Fibroblast of lung (primary cell): ENCODE measurements at regions not wholly inside any gene's neighbourhood (a gene's known extent, or its start where the extent isn't known, plus 50 kb on each side); places are given as distances from the start of the nearest gene placed in this dataset.
"Not testable (repeated sequence)": the region's sequence is repeated elsewhere in the genome, so short reads cannot be mapped to it uniquely, and the experiment has no call there.

Experiments used
- DNase-seq, 2 donors: peaks; one replicate each; pipeline versions ENCODE4 v3.0.0 to v3.0.0-alpha.2; 2010; ENCODE audit warnings: low read depth in 2 of 2
- H2AFZ ChIP-seq: 2 replicates; pipeline ENCODE4 v1.5.1; 2012; ENCODE audit warnings: low read length, control low read depth, inconsistent platforms
- H3K27ac ChIP-seq: 2 replicates; pipeline ENCODE4 v1.5.1; 2011; ENCODE audit warnings: low read length, control low read depth; ENCODE audit not compliant: insufficient read depth
- H3K27me3 ChIP-seq: 2 replicates; pipeline ENCODE4 v1.5.1; 2011; ENCODE audit warnings: mild to moderate bottlenecking, low read length; ENCODE audit not compliant: control insufficient read depth, insufficient read depth
- H3K36me3 ChIP-seq: 2 replicates; pipeline ENCODE4 v1.5.1; 2011; ENCODE audit warnings: low read length; ENCODE audit not compliant: control insufficient read depth, insufficient read depth
- H3K4me1 ChIP-seq: 2 replicates; pipeline ENCODE4 v1.5.1; 2011; ENCODE audit warnings: low read length; ENCODE audit not compliant: control insufficient read depth, insufficient read depth; ENCODE audit errors: extremely low read depth
- H3K4me2 ChIP-seq: 2 replicates; pipeline ENCODE4 v1.5.1; 2011; ENCODE audit warnings: low read length, control low read depth; ENCODE audit not compliant: insufficient read depth; ENCODE audit errors: extremely low read depth
- H3K4me3 ChIP-seq, 4 experiments: fragments of 200-600 bp in 1 of 4; sonication (generic) in 1 of 4; replicated peaks in 1 of 4; 2 replicates each; pipeline ENCODE4 v1.5.1; 2011 to 2016; ENCODE audit warnings: low read length in 4 of 4, low read depth in 3 of 4, mild to moderate bottlenecking in 3 of 4, control low read depth in 2 of 4, inconsistent platforms in 1 of 4, mixed read lengths in 1 of 4; ENCODE audit not compliant: insufficient read depth in 1 of 4; ENCODE audit errors: control extremely low read depth in 1 of 4
- H3K79me2 ChIP-seq: 2 replicates; pipeline ENCODE4 v1.5.1; 2012; ENCODE audit warnings: mild to moderate bottlenecking, low read length, inconsistent platforms; ENCODE audit not compliant: control insufficient read depth, insufficient read depth
- H3K9ac ChIP-seq: 2 replicates; pipeline ENCODE4 v1.5.1; 2011; ENCODE audit warnings: mild to moderate bottlenecking, low read length, control low read depth; ENCODE audit not compliant: insufficient read depth
- H3K9me3 ChIP-seq: 2 replicates; pipeline ENCODE4 v1.5.1; 2012; ENCODE audit warnings: low read depth, low read length; ENCODE audit not compliant: control insufficient read depth, insufficient read depth
- H4K20me1 ChIP-seq: 2 replicates; pipeline ENCODE4 v1.5.1; 2011; ENCODE audit warnings: low read length; ENCODE audit not compliant: control insufficient read depth, insufficient read depth; ENCODE audit errors: extremely low read depth
- EZH2 ChIP-seq: IDR thresholded peaks from 2 replicates; pipeline ENCODE4 v1.5.1; 2012; ENCODE audit warnings: low read length, control low read depth, mild to moderate bottlenecking; ENCODE audit errors: missing control alignments
- TF ChIP-seq, protein P1 (sequence below), 2 donors: IDR thresholded peaks in 1 of 2; conservative IDR thresholded peaks in 1 of 2; 1 replicate in 1 of 2; 2 replicates in 1 of 2; pipeline ENCODE4 v1.5.1; 2011 to 2012; ENCODE audit warnings: low read length in 2 of 2, control low read depth in 1 of 2, inconsistent platforms in 1 of 2, low read depth in 1 of 2, mild to moderate bottlenecking in 1 of 2

- Histone ChIP-seq H4K20me1 (no peaks in the 10 kb centered on the region), H3K9ac (no peak overlapping the region), H3K9me3 (no peaks in the 10 kb centered on the region), H3K4me1 (no peaks in the 10 kb centered on the region), H3K27ac (no peak overlapping the region), H3K4me2 (no peak overlapping the region), H2AFZ (no peak overlapping the region), H3K4me3 (no peak overlapping the region), H3K36me3 (no peaks in the 10 kb centered on the region), H3K79me2 (no peaks in the 10 kb centered on the region), H3K27me3 (no peaks in the 10 kb centered on the region)
- no peak for TF ChIP-seq EZH2
- TF ChIP-seq, protein P1, sequence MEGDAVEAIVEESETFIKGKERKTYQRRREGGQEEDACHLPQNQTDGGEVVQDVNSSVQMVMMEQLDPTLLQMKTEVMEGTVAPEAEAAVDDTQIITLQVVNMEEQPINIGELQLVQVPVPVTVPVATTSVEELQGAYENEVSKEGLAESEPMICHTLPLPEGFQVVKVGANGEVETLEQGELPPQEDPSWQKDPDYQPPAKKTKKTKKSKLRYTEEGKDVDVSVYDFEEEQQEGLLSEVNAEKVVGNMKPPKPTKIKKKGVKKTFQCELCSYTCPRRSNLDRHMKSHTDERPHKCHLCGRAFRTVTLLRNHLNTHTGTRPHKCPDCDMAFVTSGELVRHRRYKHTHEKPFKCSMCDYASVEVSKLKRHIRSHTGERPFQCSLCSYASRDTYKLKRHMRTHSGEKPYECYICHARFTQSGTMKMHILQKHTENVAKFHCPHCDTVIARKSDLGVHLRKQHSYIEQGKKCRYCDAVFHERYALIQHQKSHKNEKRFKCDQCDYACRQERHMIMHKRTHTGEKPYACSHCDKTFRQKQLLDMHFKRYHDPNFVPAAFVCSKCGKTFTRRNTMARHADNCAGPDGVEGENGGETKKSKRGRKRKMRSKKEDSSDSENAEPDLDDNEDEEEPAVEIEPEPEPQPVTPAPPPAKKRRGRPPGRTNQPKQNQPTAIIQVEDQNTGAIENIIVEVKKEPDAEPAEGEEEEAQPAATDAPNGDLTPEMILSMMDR (conservative IDR thresholded peaks at IDR 0.05 in 1 of 2, IDR thresholded peaks at IDR 0.05 in 1 of 2; ENCODE audit: low read depth in 1 of 2, low read length in 2 of 2), result no peak
- no peak for DNase-seq
Observed at GRCh38 chr1:71295350-71295749, 214.5 kb upstream of the ZRANB2 start.

DNA sequence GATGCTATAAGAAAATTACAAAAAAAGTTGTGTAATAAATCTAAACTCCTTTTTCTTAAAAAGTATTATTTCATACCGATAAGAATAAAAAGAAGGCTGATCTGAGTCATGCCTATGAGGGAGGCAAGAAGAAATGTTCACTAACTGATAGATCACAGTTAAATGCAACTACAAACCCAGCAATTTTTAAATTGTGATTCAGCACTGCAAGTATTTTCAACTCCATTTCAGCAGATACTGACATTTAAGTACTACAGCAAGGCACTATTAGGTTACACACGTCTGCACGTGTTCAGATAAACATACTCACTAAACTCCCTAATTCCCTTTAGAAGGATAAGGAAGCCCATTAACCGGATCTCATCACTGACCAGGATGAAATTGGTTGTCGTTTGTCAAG is 213.3 kb upstream of the ZRANB2 start:
- Histone ChIP-seq H3K27ac (no peak overlapping the region), H3K4me3 (no peak overlapping the region), H3K9me3 (no peaks in the 10 kb centered on the region), H3K9ac (no peak overlapping the region), H3K4me1 (no peaks in the 10 kb centered on the region), H3K79me2 (no peaks in the 10 kb centered on the region), H4K20me1 (no peaks in the 10 kb centered on the region), H3K36me3 (no peaks in the 10 kb centered on the region), H2AFZ (no peak overlapping the region), H3K4me2 (no peak overlapping the region), H3K27me3 (no peaks in the 10 kb centered on the region)
- peak; percentile 20 to 35 for DNase-seq
- TF ChIP-seq, protein P1 (conservative IDR thresholded peaks at IDR 0.05 in 1 of 2, IDR thresholded peaks at IDR 0.05 in 1 of 2; ENCODE audit: low read depth in 1 of 2, low read length in 2 of 2), result no peak
- no peak for TF ChIP-seq EZH2

DNA sequence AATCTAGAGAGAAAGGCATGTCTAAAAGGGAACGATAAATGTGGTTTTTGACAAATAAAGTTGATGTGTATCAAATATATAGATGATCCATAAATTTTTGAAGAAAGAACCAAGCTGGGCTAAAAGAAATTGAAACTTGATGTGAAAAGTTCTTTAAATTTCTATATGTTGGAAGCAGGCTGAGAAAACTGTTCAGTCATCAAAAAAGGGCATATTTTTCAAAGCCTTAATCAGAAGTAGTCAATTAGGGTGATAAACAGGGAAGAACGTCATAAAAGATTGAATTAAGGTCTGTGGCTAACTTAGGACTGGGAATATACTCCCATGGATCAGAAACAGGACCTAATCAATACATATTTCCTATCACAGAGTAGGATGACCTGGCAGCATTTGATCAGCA is 211.4 kb upstream of the ZRANB2 start:
- no peaks in the 10 kb centered on the region for H3K36me3 ChIP-seq
- no peaks in the 10 kb centered on the region for H3K79me2 ChIP-seq
- no peak overlapping the region for H3K4me3 ChIP-seq
- TF ChIP-seq EZH2, result no peak
- TF ChIP-seq, protein P1 (conservative IDR thresholded peaks at IDR 0.05 in 1 of 2, IDR thresholded peaks at IDR 0.05 in 1 of 2; ENCODE audit: low read depth in 1 of 2, low read length in 2 of 2), result no peak
- no peak overlapping the region for H3K4me2 ChIP-seq
- H3K4me1 ChIP-seq, result no peaks in the 10 kb centered on the region
- no peaks in the 10 kb centered on the region for H4K20me1 ChIP-seq
- no peak overlapping the region for H3K9ac ChIP-seq
- H2AFZ ChIP-seq, result no peak overlapping the region
- H3K27me3 ChIP-seq, result no peaks in the 10 kb centered on the region
- no peaks in the 10 kb centered on the region for H3K9me3 ChIP-seq
- H3K27ac ChIP-seq, result no peak overlapping the region
- no peak for DNase-seq

GRCh38 chr1:71290506-71291237 is 209.8 kb upstream of the ZRANB2 start:
- not testable (repeated sequence) for H3K9me3 ChIP-seq, H3K27ac ChIP-seq, H3K27me3 ChIP-seq, H3K9ac ChIP-seq, H4K20me1 ChIP-seq, H2AFZ ChIP-seq, H3K36me3 ChIP-seq, H3K79me2 ChIP-seq, H3K4me2 ChIP-seq, H3K4me3 ChIP-seq, H3K4me1 ChIP-seq, DNase-seq
